DOHH2 (cell line): ENCODE measurements at regions not wholly inside any gene's neighbourhood (a gene's known extent, or its start where the extent isn't known, plus 50 kb on each side); places are given as distances from the start of the nearest gene placed in this dataset.

Experiments used
- CTCF ChIP-seq: fragments of 200-600 bp; sonication (generic); IDR thresholded peaks from one replicate; pipeline ENCODE4 v1.5.1; 2014; ENCODE audit warnings: antibody characterized with exemption, mild to moderate bottlenecking, low read depth, low read length; ENCODE audit not compliant: poor library complexity, severe bottlenecking
- EZH2phosphoT487 ChIP-seq: fragments of 200-600 bp; sonication (generic); IDR thresholded peaks from 2 replicates; pipeline ENCODE4 v1.6.1; 2017; ENCODE audit warnings: borderline replicate concordance, mild to moderate bottlenecking, antibody characterized with exemption, low read length, moderate library complexity, mixed read lengths

- TF ChIP-seq CTCF (no peak), EZH2phosphoT487 (no peak)
Observed at GRCh38 chr1:62953633-62954032, 169.7 kb downstream of the ATG4C start.
